ENCODE measurements at regions not wholly inside any gene's neighbourhood (a gene's known extent, or its start where the extent isn't known, plus 50 kb on each side); places are given as distances from the start of the nearest gene placed in this dataset.

GRCh38 chr9:115525111-115526058, 407.4 kb upstream of the TNC start (continued):
- TF ChIP-seq, protein P1, sequence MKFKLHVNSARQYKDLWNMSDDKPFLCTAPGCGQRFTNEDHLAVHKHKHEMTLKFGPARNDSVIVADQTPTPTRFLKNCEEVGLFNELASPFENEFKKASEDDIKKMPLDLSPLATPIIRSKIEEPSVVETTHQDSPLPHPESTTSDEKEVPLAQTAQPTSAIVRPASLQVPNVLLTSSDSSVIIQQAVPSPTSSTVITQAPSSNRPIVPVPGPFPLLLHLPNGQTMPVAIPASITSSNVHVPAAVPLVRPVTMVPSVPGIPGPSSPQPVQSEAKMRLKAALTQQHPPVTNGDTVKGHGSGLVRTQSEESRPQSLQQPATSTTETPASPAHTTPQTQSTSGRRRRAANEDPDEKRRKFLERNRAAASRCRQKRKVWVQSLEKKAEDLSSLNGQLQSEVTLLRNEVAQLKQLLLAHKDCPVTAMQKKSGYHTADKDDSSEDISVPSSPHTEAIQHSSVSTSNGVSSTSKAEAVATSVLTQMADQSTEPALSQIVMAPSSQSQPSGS (CRISPR knock-in tag; IDR thresholded peaks at IDR 0.05), result no peak
- no peak for TF ChIP-seq PHF5A (CRISPR knock-in tag; IDR thresholded peaks at IDR 0.05; ENCODE audit: low read depth, unreplicated experiment)
- TF ChIP-seq ZIK1 (CRISPR knock-in tag; IDR thresholded peaks at IDR 0.05; ENCODE audit: borderline replicate concordance, low read depth), result no peak
- no peak for TF ChIP-seq NCOA5 (CRISPR knock-in tag; IDR thresholded peaks at IDR 0.05)
- no peak for TF ChIP-seq ZNF747 (CRISPR knock-in tag; IDR thresholded peaks at IDR 0.05; ENCODE audit: borderline replicate concordance)

GRCh38 chr9:115531410-115532125, 413.6 kb upstream of the TNC start:
- Histone ChIP-seq H3K4me1 (ENCODE audit: insufficient read depth, low read length) (no peaks in the 10 kb centered on the region), H3K4me2 (ENCODE audit: low read depth, low read length) (no peak overlapping the region), H3K27ac (ENCODE audit: extremely low read length, insufficient read depth, low read length) (no peak overlapping the region), H3K9ac (ENCODE audit: insufficient read depth, low read depth, low read length) (no peak overlapping the region), H4K20me1 (ENCODE audit: insufficient read depth, low read length) (no peaks in the 10 kb centered on the region), H3K4me3 (replicated peaks in 1 of 3; ENCODE audit: insufficient read depth in 1 of 3, low read depth in 2 of 3, low read length in 3 of 3) (no peak overlapping the region), H3K36me3 (replicated peaks in 1 of 2; ENCODE audit: control insufficient read depth in 1 of 2, insufficient read depth in 2 of 2, low read length in 2 of 2) (no peaks in the 10 kb centered on the region), H3K79me2 (ENCODE audit: insufficient read depth, low read length) (no peaks in the 10 kb centered on the region), H3K9me3 (ENCODE audit: low read length) (no peaks in the 10 kb centered on the region), H2AFZ (ENCODE audit: low read length) (no peak overlapping the region), H3K27me3 (ENCODE audit: control insufficient read depth in 1 of 2, insufficient read depth in 2 of 2, low read length in 2 of 2) (no peaks in the 10 kb centered on the region)
- DNase-seq (ENCODE audit: low spot score) (no peak), FAIRE-seq (no peak), ATAC-seq (no peak)
- WGBS (ENCODE audit: low lambda C conversion rate), result 0% methylated on average over 1 of the region's 1 CpG
- intact Hi-C loops (cut with micrococcal nuclease; ENCODE audit: unreplicated experiment), result no loop called here
- ChIA-PET POLR2A (no interaction called here), CTCF (ENCODE audit: low intra/inter-chr PET ratio, low total read pairs) (no interaction called here)
- in situ Hi-C loops (cut with HindIII; ENCODE audit: extremely low pct_ligation_motif_present, low pct_unique_long_range_greater_than_20kb), result no loop called here
- BruUV-seq (replicated peaks), result no TSS peak
- TF ChIP-seq MAFK (conservative IDR thresholded peaks at IDR 0.05 in 1 of 2, IDR thresholded peaks at IDR 0.05 in 1 of 2; ENCODE audit: low read length in 2 of 2) (no peak), SRY (CRISPR knock-in tag; IDR thresholded peaks at IDR 0.05) (no peak), HOXA3 (CRISPR knock-in tag; IDR thresholded peaks at IDR 0.05) (no peak), ATF4 (CRISPR knock-in tag; IDR thresholded peaks at IDR 0.05) (no peak), KIAA2018 (CRISPR knock-in tag; IDR thresholded peaks at IDR 0.05; ENCODE audit: borderline replicate concordance) (no peak)
